ENCODE measurements at regions not wholly inside any gene's neighbourhood (a gene's known extent, or its start where the extent isn't known, plus 50 kb on each side); places are given as distances from the start of the nearest gene placed in this dataset.

DNA sequence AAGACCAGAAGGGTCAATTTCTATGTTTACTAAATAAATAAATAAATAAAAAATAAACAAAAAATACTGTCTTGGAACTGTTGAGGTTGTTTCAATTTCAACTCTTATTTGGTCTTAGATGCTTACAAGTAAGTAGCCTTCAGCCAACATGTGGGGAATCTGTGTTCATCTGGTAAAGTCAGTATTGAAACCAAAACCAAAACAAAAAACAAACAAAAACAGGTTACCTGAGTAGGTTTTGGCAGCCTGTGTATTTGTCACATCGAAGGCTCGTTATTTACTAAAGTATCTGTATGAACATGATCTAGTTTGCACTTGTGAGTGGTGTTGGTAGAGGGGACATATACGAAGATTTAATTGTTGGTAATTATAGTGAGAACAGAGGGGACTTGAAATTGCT, 471.5 kb downstream of the SLITRK5 start:
- no peaks in the 10 kb centered on the region for H3K36me3 ChIP-seq (ENCODE audit: insufficient read depth)
- Mint-ChIP-seq H3K4me3 (no peak overlapping the region), H3K4me1 (peaks cover 2% of the 10 kb centered on the region; the same call in 1 of the 3 replicates), H3K27me3 (ENCODE audit: insufficient read depth, low read depth, poor library complexity) (no peaks in the 10 kb centered on the region), H3K36me3 (ENCODE audit: low read depth) (peaks cover 6% of the 10 kb centered on the region; the same call in 2 of the 3 replicates), H3K27ac (no peak overlapping the region), H3K9me3 (peaks cover 7% of the 10 kb centered on the region; the same call in 1 of the 3 replicates)
- no peak overlapping the region for H3K27ac ChIP-seq (ENCODE audit: low read depth)
- H4K20me1 ChIP-seq (replicated peaks; ENCODE audit: insufficient read depth), result no peaks in the 10 kb centered on the region
- no peaks in the 10 kb centered on the region for H3K9me2 ChIP-seq (ENCODE audit: insufficient read depth)
- no peak for DNase-seq (ENCODE audit: low spot score)
- H2AFZ ChIP-seq, result no peak overlapping the region
- no peaks in the 10 kb centered on the region for H3K4me1 ChIP-seq (ENCODE audit: insufficient read depth)
- no peak overlapping the region for H3K4me3 ChIP-seq
- no peak for TF ChIP-seq ZNF114 (CRISPR knock-in tag; IDR thresholded peaks at IDR 0.05)
- ATAC-seq, result no peak
- H3K79me2 ChIP-seq (replicated peaks; ENCODE audit: insufficient read depth), result no peaks in the 10 kb centered on the region
- no peaks in the 10 kb centered on the region for H3F3A ChIP-seq (replicated peaks; ENCODE audit: low read depth)
- no peak overlapping the region for H3K4me2 ChIP-seq
- H3K27me3 ChIP-seq (ENCODE audit: insufficient read depth), result no peaks in the 10 kb centered on the region

DNA sequence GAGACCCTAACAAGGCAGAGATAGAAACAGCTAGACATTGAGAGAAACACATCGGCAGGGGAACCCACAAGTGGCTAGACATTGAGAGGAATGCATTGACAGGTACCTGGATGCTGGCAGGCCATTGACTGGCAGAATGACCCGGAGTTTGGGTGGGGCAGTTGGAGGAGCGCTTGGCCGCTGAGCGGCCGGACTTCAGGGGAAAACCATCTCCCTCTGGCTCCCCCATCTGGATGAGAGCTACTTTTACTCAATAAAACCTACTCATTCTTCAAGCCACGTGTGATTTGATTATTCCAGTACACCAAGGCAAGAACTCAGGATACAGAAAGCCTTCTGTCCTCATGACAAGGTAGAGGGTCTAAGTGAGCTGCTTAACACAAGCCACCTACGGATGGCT, 473.4 kb downstream of the SLITRK5 start:
- Mint-ChIP-seq H3K36me3 (ENCODE audit: low read depth) (peaks cover 16% of the 10 kb centered on the region; the same call in 2 of the 3 replicates), H3K4me1 (peaks cover 2% of the 10 kb centered on the region; the same call in 1 of the 3 replicates), H3K9me3 (peaks cover 19% of the 10 kb centered on the region), H3K27me3 (ENCODE audit: insufficient read depth, low read depth, poor library complexity) (no peaks in the 10 kb centered on the region), H3K27ac (no peak overlapping the region), H3K4me3 (no peak overlapping the region)
- Histone ChIP-seq H2AFZ (no peak overlapping the region), H3K4me2 (no peak overlapping the region), H3K4me3 (no peak overlapping the region), H3K4me1 (ENCODE audit: insufficient read depth) (no peaks in the 10 kb centered on the region), H3K36me3 (ENCODE audit: insufficient read depth) (peaks cover 10% of the 10 kb centered on the region; the same call in 1 of the 2 replicates), H3K79me2 (replicated peaks; ENCODE audit: insufficient read depth) (no peaks in the 10 kb centered on the region), H4K20me1 (replicated peaks; ENCODE audit: insufficient read depth) (no peaks in the 10 kb centered on the region), H3F3A (replicated peaks; ENCODE audit: low read depth) (no peaks in the 10 kb centered on the region), H3K9me2 (ENCODE audit: insufficient read depth) (no peaks in the 10 kb centered on the region), H3K27ac (ENCODE audit: low read depth) (no peak overlapping the region), H3K27me3 (ENCODE audit: insufficient read depth) (no peaks in the 10 kb centered on the region)
- TF ChIP-seq CREB1 (CRISPR knock-in tag; IDR thresholded peaks at IDR 0.05; ENCODE audit: low read depth), result no peak
- TF ChIP-seq, protein P1, sequence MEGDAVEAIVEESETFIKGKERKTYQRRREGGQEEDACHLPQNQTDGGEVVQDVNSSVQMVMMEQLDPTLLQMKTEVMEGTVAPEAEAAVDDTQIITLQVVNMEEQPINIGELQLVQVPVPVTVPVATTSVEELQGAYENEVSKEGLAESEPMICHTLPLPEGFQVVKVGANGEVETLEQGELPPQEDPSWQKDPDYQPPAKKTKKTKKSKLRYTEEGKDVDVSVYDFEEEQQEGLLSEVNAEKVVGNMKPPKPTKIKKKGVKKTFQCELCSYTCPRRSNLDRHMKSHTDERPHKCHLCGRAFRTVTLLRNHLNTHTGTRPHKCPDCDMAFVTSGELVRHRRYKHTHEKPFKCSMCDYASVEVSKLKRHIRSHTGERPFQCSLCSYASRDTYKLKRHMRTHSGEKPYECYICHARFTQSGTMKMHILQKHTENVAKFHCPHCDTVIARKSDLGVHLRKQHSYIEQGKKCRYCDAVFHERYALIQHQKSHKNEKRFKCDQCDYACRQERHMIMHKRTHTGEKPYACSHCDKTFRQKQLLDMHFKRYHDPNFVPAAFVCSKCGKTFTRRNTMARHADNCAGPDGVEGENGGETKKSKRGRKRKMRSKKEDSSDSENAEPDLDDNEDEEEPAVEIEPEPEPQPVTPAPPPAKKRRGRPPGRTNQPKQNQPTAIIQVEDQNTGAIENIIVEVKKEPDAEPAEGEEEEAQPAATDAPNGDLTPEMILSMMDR (conservative IDR thresholded peaks at IDR 0.05; ENCODE audit: low read depth in 2 of 2), result peak; percentile 30 to 36; a peak in 3 of 4 replicates
- peak; percentile 24 for DNase-seq (ENCODE audit: low spot score)
- no peak for ATAC-seq

DNA sequence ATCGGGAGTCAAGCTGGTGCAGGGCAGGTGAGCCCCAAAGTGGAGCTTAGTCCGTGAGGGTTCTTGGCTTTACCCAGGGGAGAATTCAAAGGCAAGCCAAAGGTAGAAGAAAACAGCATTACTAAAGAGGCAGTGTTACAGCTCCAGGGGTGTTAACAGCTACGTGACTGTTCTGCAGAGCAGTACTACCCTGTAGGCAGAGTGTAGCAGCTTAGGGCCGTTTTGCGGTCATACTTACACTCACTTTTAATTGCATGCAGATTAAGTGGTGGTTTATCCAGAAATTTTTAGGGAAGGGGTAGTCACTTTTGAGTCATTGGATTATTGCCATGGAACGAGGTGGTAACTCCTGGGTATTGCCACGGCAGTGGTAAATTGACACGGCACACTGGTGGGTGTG, 482.2 kb downstream of the SLITRK5 start:
- no peaks in the 10 kb centered on the region for H3F3A ChIP-seq (replicated peaks; ENCODE audit: low read depth)
- Mint-ChIP-seq H3K4me1 (no peaks in the 10 kb centered on the region), H3K9me3 (peaks cover 19% of the 10 kb centered on the region), H3K27ac (no peak overlapping the region), H3K27me3 (ENCODE audit: insufficient read depth, low read depth, poor library complexity) (peaks cover 4% of the 10 kb centered on the region), H3K4me3 (no peak overlapping the region), H3K36me3 (ENCODE audit: low read depth) (peaks cover 6% of the 10 kb centered on the region; the same call in 2 of the 3 replicates)
- no peak for ATAC-seq
- no peak overlapping the region for H3K27ac ChIP-seq (ENCODE audit: low read depth)
- H3K79me2 ChIP-seq (replicated peaks; ENCODE audit: insufficient read depth), result no peaks in the 10 kb centered on the region
- no peaks in the 10 kb centered on the region for H3K4me1 ChIP-seq (ENCODE audit: insufficient read depth)
- no peak overlapping the region for H3K4me3 ChIP-seq
- H3K4me2 ChIP-seq, result no peak overlapping the region
- DNase-seq (ENCODE audit: low spot score), result no peak
- no peak overlapping the region for H2AFZ ChIP-seq
- H3K9me2 ChIP-seq (ENCODE audit: insufficient read depth), result peaks cover 29% of the 10 kb centered on the region
- no peaks in the 10 kb centered on the region for H4K20me1 ChIP-seq (replicated peaks; ENCODE audit: insufficient read depth)
- TF ChIP-seq EZH2phosphoT487 (IDR thresholded peaks at IDR 0.05; ENCODE audit: unreplicated experiment) (no peak), POLR2AphosphoS5 (IDR thresholded peaks at IDR 0.05; ENCODE audit: low read depth) (no peak), EZH2 (IDR thresholded peaks at IDR 0.05; ENCODE audit: low read depth, unreplicated experiment) (no peak)
- peaks cover 8% of the 10 kb centered on the region; the same call in 1 of the 2 replicates for H3K36me3 ChIP-seq (ENCODE audit: insufficient read depth)
- no peaks in the 10 kb centered on the region for H3K27me3 ChIP-seq (ENCODE audit: insufficient read depth)

Data from GM23338 (cell line).